GM12865 (cell line): ENCODE measurements at regions not wholly inside any gene's neighbourhood (a gene's known extent, or its start where the extent isn't known, plus 50 kb on each side); places are given as distances from the start of the nearest gene placed in this dataset.

Source experiments
- DNase-seq: peaks from one replicate; pipeline ENCODE4 v3.0.0; 2010; ENCODE audit warnings: low read depth
- H3K4me3 ChIP-seq: 2 replicates; pipeline ENCODE4 v1.5.1; 2011; ENCODE audit warnings: mild to moderate bottlenecking, low read depth, low read length, control low read depth
- TF ChIP-seq, protein P1 (sequence below): IDR thresholded peaks from 2 replicates; pipeline ENCODE4 v1.5.1; 2011; ENCODE audit warnings: low read length, control low read depth, low read depth, inconsistent platforms; ENCODE audit not compliant: insufficient read depth; ENCODE audit errors: missing control alignments

DNA sequence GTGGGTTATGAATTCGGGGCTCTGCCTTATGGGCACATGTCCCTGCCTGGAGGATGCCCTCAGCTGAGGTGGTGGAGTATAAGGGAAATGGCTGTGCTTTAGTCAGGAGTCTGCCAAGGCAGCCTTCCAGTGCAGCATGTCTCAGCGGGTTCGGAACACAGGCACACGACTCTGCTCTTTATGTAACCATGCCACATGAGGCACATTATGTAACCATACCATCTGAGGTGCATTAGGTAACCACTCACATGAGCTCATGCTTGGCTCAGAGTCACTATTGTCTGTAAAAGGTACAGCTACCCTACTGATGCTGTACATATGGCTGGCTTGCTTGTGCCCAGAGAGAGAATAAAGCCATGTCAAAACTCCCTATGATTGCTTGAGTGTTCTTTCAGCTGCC lies 723.6 kb downstream of the TRAM1L1 start:
- no peak overlapping the region for H3K4me3 ChIP-seq
- DNase-seq: no peak
- TF ChIP-seq, protein P1, sequence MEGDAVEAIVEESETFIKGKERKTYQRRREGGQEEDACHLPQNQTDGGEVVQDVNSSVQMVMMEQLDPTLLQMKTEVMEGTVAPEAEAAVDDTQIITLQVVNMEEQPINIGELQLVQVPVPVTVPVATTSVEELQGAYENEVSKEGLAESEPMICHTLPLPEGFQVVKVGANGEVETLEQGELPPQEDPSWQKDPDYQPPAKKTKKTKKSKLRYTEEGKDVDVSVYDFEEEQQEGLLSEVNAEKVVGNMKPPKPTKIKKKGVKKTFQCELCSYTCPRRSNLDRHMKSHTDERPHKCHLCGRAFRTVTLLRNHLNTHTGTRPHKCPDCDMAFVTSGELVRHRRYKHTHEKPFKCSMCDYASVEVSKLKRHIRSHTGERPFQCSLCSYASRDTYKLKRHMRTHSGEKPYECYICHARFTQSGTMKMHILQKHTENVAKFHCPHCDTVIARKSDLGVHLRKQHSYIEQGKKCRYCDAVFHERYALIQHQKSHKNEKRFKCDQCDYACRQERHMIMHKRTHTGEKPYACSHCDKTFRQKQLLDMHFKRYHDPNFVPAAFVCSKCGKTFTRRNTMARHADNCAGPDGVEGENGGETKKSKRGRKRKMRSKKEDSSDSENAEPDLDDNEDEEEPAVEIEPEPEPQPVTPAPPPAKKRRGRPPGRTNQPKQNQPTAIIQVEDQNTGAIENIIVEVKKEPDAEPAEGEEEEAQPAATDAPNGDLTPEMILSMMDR: no peak

DNA sequence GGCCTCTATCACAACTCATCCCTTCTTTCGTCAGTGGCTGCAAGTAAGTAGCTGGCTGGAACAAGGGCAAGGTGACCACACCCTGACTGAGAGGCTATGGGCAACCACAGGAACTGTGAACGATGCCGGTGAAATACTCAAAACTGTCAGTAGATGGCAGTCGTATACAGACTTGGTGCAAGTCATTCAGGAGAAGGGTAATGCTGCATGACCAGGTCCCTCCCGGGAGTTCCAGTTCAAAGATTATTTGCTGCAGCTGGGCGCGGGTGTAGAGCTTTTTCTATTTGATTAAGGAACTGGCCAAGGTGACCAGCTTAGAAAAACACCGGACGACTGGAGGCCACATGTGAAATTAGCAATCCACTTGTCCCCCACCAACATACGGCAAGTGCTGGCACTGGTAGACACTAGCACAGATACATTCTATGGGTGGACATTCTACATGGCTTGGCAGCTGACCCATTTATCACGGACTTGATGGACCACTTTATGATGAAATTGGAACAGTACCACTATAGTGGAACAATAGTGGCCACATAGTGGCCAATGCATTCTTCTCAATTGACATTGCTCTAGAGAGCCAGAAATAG lies 726.6 kb downstream of the TRAM1L1 start:
- H3K4me3 ChIP-seq: no peak overlapping the region
- TF ChIP-seq, protein P1: peak; percentile 75
- peak; percentile 87 for DNase-seq

DNA sequence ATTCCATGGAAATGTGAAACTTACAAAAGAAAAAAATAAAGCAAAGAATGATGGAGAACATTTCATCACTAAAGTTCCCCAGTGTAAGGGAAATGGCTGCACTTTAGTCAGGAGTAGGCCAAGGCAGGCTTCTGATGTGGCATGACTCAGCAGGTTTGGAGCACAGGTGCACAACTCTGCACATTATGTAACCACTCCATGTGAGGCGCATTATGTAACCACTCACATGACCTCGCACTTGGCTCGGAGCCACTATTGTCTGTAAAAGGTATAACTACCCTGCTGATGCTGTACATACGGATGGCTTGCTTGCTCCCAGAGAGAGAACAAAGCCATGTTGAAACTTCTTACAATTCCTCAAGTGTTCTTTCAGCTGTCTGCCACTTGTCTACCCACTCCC lies 727.6 kb downstream of the TRAM1L1 start:
- TF ChIP-seq, protein P1: no peak
- peak; percentile 21 for DNase-seq
- H3K4me3 ChIP-seq: no peak overlapping the region

DNA sequence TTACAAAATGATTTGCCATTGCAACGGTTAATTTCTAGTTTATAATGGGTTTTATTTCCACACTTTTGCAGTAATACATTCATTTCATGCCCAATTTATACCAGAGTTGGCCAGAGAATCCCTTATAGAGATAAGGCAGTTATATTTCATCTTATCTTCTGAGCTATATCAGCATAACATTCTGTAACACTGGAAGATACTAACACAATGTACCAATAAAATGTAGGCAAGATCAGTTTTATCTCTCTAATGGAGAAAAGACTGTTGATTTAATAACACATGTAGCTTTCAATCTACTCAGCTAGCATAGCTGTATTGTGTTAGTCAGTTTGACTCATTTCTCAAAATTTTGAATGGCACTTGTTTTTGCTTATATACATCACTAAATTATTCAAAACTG lies 738.6 kb downstream of the TRAM1L1 start:
- DNase-seq: no peak
- TF ChIP-seq, protein P1: no peak

DNA sequence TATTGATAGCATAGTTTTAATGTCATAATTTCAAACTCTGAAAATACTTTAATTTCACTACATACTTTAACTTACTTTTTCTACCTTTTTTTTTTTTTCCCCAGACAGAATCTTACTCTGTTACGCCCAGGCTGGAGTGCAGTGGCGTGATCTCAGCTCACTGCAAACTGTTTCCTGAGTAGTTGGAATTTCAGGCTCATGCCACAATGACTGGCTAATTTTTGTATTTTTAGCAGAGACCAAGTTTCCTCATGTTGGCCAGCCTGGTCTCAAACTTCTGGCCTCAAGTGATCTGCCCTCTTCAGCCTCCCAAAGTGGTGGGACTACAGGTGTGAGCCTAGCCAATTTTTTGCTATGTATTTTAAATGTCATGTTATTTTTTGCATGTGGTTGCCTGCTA lies 741.6 kb downstream of the TRAM1L1 start:
- TF ChIP-seq, protein P1: no peak
- H3K4me3 ChIP-seq: no peak overlapping the region
- no peak for DNase-seq

More for the DNA sequence above, 738.6 kb downstream of the TRAM1L1 start:
- no peak overlapping the region for H3K4me3 ChIP-seq

DNA sequence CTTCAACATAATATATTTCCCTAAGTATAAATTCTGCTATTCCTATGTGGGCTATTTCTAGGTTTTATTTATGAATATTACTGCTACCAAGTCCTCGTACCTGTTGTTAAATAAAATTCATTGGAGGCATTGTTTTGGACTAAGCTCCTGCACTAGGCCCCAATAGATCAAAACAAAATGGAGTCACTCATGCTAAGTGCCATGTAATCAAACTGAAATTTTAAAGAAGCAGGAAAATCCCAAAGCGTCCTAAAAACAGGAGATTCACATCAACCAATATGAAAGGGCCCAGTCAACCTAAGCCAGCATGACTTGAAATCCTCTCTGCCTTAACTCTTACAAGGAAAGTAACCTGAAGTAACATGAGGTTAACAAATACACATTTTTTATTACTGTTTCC lies 743.2 kb downstream of the TRAM1L1 start:
- DNase-seq: no peak
- TF ChIP-seq, protein P1: no peak
- no peak overlapping the region for H3K4me3 ChIP-seq

DNA sequence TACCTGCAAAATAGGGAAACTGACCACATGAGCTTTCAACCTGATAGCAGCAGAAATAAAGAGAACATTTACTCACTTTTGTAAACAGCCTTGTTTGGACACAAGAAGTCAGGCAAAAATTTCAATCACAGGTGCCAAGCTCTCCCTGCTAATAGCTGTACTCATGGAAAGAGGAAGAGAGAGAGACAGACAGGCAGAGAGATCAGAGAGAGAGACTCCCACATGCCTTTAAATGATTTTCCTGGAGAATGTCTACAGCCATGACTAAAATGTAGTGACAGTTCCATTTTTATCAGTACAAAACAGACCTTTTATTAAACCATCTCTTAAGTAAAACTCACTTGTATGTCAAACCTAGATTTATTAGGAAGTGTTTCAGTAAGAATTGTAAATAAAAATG lies 752.9 kb downstream of the TRAM1L1 start:
- DNase-seq: no peak
- H3K4me3 ChIP-seq: no peak overlapping the region
- TF ChIP-seq, protein P1: no peak
